ENCODE measurements at regions not wholly inside any gene's neighbourhood (a gene's known extent, or its start where the extent isn't known, plus 50 kb on each side); places are given as distances from the start of the nearest gene placed in this dataset.

DNA sequence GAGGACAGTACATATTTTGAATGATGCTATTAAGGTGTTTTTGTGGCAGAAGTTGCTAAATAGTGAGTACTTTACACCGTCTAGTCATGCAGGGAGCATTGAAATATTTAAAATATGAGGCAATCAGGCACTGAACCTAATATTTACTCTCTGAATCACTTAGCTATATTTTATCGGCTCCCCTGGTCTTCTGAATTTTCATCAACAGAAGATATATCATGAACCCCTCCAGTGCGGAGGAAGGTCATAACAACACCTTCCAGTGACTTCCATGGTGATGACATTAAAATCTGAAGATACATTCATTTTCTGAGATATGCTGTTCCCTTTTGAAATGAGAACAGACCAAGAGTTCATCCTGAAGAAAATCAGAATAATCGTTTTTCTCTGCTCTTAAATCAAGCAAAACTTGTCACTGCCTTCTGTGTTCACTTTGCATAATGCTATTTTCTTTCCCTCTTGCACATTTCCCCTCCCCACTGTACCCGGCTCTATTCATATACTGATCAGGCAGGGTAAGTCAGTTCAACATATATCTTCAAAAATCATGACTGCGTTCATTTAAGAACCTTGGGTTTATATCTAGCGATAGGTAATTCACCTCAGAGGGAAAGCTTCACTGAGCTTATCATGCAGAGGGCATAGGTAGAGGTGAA lies 729.9 kb upstream of the GYPC start:
- intact Hi-C loops (cut with DNase I, micrococcal nuclease), result no loop called here
- H3K36me3 ChIP-seq (ENCODE audit: low read depth), result no peaks in the 10 kb centered on the region
- no peak overlapping the region for H3K4me3 ChIP-seq
- no peaks in the 10 kb centered on the region for H3K4me1 ChIP-seq (ENCODE audit: low read depth)
- H3K9me3 ChIP-seq, result no peaks in the 10 kb centered on the region
- no peak for ATAC-seq
- TF ChIP-seq, protein P1, sequence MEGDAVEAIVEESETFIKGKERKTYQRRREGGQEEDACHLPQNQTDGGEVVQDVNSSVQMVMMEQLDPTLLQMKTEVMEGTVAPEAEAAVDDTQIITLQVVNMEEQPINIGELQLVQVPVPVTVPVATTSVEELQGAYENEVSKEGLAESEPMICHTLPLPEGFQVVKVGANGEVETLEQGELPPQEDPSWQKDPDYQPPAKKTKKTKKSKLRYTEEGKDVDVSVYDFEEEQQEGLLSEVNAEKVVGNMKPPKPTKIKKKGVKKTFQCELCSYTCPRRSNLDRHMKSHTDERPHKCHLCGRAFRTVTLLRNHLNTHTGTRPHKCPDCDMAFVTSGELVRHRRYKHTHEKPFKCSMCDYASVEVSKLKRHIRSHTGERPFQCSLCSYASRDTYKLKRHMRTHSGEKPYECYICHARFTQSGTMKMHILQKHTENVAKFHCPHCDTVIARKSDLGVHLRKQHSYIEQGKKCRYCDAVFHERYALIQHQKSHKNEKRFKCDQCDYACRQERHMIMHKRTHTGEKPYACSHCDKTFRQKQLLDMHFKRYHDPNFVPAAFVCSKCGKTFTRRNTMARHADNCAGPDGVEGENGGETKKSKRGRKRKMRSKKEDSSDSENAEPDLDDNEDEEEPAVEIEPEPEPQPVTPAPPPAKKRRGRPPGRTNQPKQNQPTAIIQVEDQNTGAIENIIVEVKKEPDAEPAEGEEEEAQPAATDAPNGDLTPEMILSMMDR (IDR thresholded peaks at IDR 0.05), result no peak
- no peak for DNase-seq

DNA sequence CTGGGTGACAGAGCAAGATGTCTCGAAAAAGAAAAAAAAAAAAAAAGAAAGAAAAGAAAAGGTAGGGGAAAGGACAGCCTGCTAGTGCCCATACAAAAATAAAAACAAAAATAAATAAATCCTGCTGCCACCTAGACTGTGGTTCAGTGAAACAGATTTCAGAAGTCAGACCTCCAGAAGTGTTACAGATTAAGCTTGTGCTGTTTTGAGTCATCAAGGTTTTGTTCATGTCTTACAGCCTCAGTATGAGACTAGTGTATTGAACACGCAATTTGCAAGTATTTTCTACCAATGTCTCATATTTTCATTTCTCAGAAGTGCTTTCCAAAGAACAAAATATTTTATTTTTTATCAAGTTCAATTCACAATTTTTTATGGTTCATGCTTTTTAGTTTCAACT lies 720.4 kb upstream of the GYPC start:
- Histone ChIP-seq H3K4me3 (no peak overlapping the region), H3K4me1 (ENCODE audit: low read depth) (no peaks in the 10 kb centered on the region), H3K36me3 (ENCODE audit: low read depth) (no peaks in the 10 kb centered on the region), H3K9me3 (no peaks in the 10 kb centered on the region)
- TF ChIP-seq, protein P1 (IDR thresholded peaks at IDR 0.05), result no peak
- DNase-seq (no peak), ATAC-seq (no peak)
- intact Hi-C loops (cut with DNase I, micrococcal nuclease), result no loop called here

DNA sequence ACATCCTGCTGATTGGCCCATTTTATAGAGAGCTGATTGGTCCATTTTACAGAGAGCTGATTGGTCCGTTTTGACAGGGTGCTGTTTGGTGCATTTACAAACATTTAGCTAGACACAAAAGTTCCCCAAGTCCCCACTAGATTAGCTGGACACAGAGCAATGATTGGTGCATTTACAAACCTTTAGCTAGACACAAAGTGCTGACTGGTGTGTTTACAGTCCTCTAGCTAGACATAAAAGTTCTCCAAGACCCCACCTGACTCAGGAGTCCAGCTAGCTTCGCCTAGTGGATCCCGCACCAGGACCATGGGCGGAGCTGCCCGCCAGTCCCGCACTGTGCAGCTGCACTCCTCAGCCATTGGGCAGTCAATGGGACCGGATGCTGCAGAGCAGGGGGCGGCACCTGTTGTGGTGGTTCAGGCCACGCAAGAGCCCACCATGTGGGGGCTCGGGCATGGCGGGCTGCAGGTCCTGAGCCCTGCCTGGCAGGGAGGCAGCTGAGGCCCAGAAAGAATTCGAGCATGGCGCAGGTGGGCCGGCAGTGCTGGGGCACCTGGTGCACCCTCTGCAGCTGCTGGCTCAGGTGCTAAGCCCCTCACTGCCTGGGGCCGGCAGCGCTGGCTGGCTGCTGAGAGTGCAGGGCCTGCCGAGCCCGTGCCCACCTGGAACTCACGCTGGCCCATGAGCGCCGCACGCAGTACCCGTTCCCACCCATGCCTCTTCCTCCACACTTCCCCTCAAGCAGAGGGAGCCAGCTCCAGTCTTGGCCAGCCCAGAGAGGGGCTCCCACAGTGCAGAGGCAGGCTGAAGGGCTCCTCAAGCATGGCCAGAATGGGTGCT lies 713.2 kb upstream of the GYPC start:
- DNase-seq, result no peak
- peaks cover 27% of the 10 kb centered on the region for H3K9me3 ChIP-seq
- TF ChIP-seq, protein P1 (IDR thresholded peaks at IDR 0.05), result no peak
- H3K4me3 ChIP-seq, result no peak overlapping the region
- intact Hi-C loops (cut with DNase I, micrococcal nuclease), result no loop called here
- H3K4me1 ChIP-seq (ENCODE audit: low read depth), result no peaks in the 10 kb centered on the region
- ATAC-seq, result no peak
- H3K36me3 ChIP-seq (ENCODE audit: low read depth), result no peaks in the 10 kb centered on the region

DNA sequence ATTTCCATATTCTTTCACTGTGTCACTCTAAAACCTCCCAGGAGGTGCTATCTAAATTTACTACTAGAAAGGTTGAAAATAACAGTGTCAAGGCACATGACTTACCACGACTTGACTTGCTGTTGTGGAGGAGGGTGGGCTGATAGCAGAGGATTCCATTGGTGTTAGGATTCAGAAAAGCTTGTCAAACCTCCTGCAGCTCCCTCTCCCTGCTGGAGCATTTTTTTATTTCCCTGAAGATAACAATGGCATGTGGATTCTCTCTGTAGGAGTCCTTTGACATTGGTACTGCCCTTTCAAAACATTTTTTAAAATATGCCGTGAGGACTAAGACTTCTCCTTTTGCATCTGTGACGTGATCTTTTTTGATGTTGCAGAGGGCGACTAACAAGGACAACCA lies 696.9 kb upstream of the GYPC start:
- no peak for DNase-seq
- Histone ChIP-seq H3K36me3 (ENCODE audit: low read depth) (no peaks in the 10 kb centered on the region), H3K4me1 (ENCODE audit: low read depth) (no peaks in the 10 kb centered on the region), H3K9me3 (peaks cover 4% of the 10 kb centered on the region), H3K4me3 (no peak overlapping the region)
- no peak for ATAC-seq
- TF ChIP-seq, protein P1 (IDR thresholded peaks at IDR 0.05), result no peak
- intact Hi-C loops (cut with DNase I, micrococcal nuclease), result no loop called here

DNA sequence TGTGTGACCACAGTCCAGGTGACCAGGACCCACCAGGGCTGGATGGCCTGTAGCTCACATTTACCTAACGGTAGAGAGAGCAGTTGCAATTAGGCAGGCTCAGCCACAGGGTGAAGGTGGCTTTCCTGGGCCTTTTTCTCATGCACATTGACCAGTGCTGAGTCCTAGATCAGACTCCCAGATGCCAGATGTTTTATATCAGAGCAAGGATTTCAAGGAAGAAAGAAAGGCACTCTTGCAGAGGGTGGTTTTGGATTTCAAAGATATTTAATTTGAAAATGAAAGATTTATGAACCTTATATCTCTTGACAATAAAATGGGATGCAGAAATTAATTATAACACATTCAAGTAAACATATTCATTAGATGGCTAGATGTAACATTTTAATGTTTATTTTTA lies 694.2 kb upstream of the GYPC start:
- intact Hi-C loops (cut with DNase I, micrococcal nuclease), result no loop called here
- no peak for ATAC-seq
- H3K4me1 ChIP-seq (ENCODE audit: low read depth), result no peaks in the 10 kb centered on the region
- H3K9me3 ChIP-seq, result no peaks in the 10 kb centered on the region
- no peaks in the 10 kb centered on the region for H3K36me3 ChIP-seq (ENCODE audit: low read depth)
- no peak overlapping the region for H3K4me3 ChIP-seq
- TF ChIP-seq, protein P1 (IDR thresholded peaks at IDR 0.05), result no peak
- no peak for DNase-seq

All from mucosa of descending colon (tissue), 3 donors.